GM19438 (cell line): ENCODE measurements at regions not wholly inside any gene's neighbourhood (a gene's known extent, or its start where the extent isn't known, plus 50 kb on each side); places are given as distances from the start of the nearest gene placed in this dataset.
"Not testable (repeated sequence)": the region's sequence is repeated elsewhere in the genome, so short reads cannot be mapped to it uniquely, and the experiment has no call there.

Source experiments
- ATAC-seq: cut with Tn5 transposase; IDR thresholded peaks from one replicate; pipeline ENCODE4 v1.9.1; 2021; ENCODE audit warnings: low read depth; ENCODE audit not compliant: unreplicated experiment

DNA sequence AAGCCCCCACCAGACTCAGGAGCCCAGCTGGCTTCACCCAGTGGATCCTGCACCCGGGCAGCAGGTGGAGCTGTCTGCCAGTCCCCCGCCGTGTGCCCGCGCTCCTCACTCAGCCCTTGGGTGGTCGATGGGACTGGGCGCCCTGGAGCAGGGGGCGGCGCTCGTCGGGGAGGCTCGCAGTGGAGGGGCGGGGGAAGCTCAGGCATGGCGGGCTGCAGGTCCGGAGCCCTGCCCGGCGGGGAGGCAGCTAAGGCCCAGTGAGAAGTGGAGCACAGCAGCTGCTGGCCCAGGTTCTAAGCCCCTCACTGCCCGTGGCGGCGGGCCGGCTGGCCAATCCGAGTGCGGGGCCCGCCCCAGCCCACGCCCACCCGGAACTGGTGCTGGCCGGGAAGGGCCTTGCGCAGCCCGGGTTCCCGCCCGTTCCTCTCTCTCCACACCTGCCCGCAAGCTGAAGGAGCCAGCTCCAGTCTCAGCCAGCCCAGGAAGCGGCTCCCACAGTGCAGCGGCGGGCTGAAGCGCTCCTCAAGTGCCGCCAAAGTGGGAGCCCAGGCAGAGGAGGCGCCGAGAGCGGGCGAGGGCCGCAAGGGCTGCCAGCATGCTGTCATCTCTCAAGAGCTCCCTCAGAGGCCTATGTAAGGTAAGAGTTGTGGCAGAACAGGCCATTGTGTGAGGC, 1307.8 kb upstream of the TMEFF2 start:
- no peak for ATAC-seq

DNA sequence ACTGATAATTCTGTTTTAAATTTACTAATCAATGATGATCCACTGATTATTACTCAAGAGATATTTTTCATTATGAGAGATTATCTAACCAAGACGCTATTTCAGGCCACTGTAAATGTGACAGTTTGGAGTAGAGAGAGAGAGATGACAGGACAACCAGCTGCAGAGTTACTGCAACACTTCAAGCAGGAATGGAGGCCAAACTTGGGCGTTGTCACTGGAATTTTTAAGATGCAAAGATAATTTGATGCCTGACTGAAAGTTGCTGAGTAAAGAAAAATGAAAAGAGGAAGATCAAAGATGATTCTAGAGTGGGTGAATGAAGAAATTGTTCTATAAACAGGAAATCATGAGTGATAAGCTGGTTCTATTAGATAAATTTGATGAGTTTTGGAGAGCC, 1302.1 kb upstream of the TMEFF2 start:
- ATAC-seq = no peak

DNA sequence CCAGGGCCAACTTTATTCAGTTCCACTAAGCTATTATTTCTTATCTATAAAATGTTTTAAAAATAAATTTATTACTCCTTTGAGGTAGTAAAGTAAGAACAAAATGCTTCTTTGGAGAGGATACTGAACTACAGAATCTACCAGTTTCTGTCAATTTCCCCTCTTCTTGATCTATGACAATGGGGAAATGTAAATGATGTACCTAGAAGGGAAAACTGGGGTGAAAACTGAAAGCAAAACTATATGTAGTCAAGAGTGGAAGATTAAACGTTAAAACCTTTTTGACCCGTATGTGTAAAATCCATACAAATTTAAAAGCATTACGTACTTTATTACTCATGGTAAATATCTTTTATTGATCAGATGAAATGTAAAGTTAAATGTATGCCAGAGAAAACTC, 1287.8 kb upstream of the TMEFF2 start:
- ATAC-seq = peak; percentile 72

DNA sequence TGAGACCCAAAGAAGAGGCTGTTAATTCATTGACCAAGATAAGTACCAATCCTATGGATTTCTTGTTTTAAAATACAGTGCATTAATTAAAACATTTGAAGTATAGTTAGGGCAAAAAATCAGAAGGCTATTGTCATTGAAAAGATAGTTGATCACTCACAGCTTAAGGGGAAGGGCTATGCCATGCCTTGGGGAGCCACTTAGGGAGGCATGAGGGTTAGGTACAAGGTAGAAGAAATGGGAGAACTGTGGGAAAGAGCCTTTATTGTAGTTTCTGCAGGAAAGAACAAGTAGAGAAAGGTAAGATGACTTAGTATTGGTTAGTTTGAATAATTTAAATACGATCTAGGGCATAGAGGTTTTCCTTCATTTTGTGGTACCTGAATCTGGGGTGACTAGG, 1285.5 kb upstream of the TMEFF2 start:
- no peak for ATAC-seq

DNA sequence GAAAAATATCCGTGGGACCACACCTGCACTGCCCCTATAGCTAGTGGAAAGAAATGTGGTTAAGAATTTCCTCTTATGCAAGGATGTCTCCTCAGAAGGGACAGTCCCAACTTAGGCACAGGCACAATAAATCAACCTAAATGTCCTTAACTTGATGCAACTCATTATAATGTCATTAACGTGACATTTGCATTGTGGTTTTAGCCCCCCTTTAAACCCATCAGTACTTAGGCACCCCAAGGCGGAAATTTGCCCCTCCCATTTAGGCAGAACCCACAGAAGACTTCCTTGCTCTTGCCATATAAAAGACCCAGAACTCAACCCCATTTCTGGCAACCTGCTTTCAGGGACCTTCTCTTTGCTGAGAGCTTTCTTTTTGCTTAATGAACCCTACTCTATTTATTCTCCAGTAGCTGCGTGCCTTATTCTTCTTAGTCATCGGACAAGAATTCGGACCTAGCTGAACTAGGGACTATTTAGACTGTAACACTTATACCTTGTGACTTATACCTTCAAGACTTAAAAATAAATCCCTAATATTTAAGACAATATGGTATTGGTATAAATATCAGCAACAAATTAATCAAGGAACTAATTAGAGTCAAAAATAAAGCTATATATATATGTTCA, 1281.6 kb upstream of the TMEFF2 start:
- no peak for ATAC-seq

DNA sequence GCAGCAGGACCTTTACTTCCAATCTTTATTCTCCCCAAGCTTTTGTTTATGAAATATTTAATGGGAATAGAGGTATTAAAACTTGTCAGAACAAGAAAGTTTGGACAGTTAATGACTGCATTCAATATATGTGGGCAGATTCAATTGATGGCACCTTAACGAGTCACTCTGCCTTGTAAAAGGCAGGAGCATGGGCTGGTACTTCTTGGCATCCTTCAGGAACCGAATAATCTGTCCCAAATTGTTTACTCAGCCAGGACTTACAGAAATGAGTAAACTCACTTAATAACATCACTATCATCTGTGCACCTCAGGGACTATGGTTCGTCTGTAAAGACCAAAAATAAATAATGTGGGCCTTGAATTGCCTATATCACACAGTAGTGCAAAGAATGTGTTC, 1280.3 kb upstream of the TMEFF2 start:
- no peak for ATAC-seq

DNA sequence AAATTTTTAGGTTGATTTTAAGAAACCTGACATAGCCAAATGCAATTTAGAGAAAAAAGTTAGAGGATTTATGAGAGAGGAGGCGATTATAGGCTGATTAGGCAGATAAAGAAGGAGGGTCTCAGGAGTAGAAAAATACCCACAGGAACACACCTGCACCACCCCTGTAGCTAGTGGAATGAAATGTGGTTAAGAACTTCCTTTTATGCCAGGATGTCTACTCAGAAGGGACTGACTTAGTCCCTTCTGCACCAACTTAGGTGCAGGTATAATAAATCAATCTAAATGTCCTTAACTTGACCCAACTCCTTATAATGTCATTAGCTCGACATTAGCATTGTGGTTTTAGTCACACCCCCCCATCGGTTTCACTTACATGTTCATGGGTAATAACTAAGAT, 1274.5 kb upstream of the TMEFF2 start:
- ATAC-seq = no peak

DNA sequence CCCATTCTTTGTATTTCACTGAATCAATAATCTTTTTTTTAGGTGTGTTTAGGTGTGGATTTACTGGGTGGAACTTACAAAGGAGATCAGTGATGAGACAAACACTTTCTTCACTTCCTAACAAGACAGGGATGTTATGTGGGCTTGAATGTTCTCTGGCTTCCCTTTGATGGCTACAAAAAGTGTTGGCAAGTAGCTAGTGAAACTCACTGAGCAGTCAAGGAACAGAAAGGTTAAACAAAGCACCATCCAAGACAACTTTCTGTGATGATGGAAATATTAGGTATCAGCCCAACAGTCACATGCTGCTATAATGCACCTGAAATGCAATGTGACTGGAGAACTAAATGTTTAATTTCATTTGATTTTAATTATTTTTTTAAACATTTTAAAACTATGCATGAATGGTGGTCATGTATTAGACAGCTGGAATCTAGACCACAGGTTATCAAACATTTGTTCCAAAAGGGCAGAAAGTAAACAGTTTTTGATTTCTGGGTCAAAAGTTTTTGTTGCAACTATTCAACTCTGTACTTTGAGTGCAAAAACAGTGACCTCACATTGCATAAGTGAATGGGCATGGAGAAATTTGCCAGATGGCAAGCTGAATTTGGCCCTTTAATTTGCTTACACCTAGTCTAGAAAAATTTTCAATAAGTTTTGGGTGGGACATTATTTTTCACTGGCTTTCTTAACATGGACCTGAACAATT, 1272.7 kb upstream of the TMEFF2 start:
- no peak for ATAC-seq

DNA sequence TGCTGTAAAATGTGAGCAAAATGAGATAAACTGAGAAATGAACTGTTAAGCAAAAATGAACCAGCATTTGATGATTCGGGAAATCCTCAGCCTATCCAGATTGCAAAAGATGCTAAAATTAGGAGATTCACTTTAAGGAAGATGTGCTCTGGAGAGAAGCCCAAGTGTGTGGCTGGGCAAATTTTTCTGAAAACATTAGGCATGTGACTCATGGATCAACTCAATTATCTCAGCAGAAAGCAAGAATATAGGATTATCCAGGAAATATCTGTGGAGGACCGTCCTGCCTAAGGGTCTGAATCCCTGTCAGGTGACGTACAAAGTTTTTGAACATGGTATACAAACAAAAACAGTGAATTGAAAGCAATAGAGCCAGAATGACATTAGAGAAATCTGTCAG, 1268.3 kb upstream of the TMEFF2 start:
- no peak for ATAC-seq

DNA sequence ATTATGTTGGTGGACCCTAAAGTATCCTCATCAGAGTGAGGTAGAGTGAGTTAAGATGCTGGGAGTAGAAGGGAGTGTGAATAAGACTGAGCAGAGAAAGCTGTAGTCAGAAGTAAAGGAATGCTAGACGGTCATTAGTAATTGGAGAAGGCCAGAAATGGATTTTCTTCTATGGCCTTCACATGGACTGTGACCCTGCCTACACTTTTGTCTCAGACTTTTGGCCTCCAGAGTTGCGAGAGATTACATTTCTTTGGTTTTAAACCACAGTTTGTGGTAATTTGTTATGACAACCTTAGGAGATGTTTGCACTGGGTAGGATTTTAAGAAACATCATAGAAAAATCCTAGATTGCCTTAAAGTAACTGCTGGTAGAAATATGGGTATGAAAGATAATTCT, 1267.7 kb upstream of the TMEFF2 start:
- no peak for ATAC-seq

DNA sequence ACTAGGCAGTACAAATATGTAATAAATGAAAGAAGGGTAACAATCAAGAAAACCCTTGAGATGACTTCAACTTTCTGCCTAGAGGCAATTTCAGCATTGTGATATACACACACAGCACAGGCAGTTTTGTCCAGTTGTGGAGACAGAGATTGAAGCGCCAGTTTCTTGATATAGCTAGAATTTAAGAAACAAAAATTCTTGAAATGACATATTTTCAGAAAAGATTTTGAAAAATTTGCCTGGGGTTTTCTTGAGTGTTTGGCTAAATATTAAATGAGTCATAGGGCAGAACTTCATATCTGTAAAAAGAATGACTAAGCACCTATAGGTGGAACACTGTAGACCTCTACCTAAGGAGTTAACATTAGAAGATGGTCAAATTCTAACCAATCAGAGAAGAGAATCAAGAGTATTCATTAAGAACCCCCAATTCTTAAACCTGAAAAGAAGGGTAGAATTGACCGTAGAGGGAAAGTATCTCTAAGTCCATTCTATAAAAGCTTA, 1266.8 kb upstream of the TMEFF2 start:
- ATAC-seq = no peak

DNA sequence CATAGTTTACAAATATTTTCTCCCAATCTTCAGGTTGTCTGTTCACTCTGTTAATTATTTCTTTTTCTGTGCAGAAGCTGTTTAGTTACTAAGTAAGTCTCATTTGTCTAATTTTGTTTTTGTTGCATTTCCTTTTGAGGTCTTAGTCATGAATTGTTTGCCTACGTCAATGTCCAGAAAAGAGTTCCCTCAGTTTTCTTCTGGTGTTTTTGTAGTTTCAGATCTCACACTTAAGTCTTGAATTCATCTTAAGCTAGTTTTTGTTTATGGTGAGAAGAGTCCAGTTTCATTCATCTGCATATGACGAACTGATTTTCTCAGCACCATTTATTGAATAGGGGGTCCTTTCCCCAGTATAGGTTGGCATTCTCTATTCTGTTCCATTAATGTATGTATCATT, 1252.2 kb upstream of the TMEFF2 start:
- ATAC-seq = no peak

DNA sequence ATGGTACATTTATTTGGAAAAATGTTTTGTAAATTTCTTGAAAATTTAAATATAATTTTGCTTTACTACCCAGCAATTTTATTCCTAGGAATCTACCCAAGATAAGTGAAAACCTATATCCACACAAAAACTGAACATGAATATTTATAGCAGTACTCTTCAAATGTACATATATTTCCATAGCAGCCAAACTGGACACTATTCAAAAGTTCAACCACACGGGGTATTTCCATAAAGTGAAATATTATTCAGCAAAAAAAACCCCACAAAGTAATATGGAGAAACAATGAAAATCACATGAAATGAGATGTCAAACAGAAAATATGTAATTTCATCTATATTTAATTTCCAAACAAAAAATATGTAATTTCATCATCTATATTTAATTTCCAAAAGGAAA, 1247.6 kb upstream of the TMEFF2 start:
- no peak for ATAC-seq

DNA sequence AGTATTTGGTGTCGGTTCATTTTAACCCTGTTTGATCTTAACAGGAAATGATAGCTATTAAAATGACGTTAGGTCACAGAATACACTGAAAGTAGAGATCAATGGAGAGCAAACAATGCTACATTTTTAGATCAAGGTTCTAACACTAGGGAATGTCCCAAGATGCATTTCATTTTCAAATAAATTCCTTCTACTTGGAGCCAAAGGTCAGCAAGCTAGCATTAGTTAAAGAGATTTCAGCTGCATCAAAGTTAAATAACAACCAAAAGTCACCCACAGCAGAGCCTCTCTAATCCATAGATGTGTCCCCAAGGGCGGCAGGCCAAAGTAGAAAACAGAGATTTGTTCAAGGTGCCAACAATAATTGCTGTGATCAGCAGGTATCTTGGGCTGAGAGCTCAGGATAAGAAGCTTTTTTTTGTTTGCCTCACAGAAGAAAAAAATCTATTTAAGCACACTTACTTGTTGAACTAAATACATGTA, 1233.6 kb upstream of the TMEFF2 start:
- no peak for ATAC-seq

DNA sequence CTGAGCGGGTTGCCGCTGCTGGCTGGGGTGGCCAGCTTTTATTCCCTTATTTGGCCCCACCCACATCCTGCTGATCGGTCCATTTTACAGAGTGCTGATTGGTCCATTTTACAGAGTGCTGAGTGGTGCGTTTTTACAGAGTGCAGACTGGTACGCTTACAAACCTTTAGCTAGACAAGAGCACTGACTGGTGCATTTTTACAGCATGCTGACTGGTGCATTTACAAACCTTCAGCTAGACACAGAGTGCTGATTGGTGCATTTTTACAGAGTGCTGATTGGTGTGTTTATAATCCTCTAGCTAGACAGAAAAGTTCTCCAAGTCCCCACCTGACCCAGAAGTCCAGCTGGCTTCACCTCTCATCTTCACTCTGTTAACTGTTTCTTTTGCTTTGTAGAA, 1217.6 kb upstream of the TMEFF2 start:
- not testable (repeated sequence) for ATAC-seq

DNA sequence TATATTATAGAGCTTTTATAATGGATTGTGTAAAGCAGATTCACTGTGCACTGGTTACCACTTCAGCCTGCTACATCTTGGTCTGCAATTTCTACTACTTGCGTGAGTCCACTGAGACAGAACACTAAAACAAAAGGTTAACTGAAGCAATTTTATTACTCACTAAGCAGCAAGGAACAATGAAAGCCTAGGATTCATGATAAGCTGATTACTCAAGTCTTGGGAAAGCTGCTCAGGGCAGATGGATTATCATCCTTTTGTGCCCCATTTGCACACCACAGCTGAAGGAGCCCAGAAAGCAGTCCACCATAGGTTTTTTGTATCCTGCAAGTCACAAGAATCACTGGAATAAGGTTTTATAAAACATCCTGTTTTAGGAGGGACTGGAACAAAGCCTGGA, 1215.2 kb upstream of the TMEFF2 start:
- ATAC-seq = no peak

DNA sequence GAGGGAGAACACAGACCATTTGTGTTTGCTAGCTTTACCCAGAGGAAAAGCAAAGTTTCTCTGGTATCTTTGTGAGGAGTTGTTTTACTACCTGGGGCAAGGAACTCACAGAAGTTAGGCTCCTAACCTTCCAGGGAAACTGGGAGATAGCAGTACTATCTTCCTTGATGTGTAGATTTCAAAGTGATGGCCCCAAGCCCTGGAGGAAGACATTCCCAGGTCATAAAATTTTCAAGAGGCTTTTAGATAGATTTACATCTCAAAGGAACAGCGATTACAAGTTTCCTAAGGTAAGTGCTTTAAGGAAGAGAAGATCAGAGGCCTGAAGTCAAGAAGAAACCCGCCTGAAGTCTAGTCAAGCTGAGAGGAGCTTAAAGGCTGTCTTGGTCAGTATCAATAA, 1187.8 kb upstream of the TMEFF2 start:
- no peak for ATAC-seq

DNA sequence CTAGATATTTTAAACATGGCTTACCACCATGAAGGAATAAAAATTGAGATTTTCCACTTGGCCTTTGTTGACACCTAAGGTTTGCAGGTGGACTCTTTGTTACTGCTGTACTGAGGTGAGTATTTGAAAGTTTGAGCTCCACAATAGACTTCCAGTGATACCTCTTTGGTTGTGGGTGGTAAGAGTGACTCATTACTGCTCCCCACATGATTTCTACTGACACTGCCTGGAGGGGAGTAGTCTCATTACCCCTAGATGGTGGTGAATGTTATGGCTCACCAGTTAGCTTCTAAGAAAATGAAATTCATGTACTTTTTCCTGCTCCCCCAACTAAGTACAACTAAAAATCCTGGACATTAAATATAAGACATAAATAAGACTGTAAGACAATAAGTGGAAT, 1183.1 kb upstream of the TMEFF2 start:
- no peak for ATAC-seq

DNA sequence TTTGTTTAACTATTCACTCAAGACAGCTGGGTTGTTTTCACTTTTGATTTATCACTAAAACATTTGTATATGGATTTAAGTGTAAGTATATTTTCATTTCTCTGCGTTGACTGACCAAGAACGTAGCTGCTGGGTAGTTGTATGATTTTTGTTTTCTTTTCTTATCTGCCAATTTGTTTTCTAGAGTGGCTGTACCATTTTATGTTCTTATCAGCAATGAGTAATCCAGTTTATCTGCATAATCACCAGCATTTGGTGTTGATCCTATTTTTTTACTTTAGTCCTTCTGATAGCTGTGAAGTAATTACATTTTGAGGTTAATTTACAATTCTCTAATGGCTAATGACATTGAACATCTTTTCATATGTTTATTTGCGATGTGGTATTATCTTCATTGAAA, 1178.4 kb upstream of the TMEFF2 start:
- no peak for ATAC-seq

DNA sequence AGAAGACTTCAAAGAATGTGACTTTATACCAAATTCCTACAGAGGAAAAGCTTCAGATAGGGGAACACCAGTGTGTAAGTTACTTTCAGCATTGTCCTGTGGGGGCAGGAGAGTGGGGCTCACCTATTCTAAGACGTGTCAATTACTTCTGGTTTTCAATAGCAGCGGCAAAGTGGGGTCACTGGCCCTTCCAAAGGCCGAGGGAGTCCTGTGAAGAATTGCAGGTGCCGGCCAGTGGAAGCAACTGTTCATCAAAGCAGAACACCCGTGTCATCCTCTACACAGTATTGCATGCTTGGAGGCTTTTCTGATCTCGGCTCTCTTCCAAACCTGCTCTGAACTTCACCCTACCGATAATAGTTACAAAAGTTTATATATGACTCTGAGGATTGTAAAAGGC, 1176.5 kb upstream of the TMEFF2 start:
- ATAC-seq = no peak

DNA sequence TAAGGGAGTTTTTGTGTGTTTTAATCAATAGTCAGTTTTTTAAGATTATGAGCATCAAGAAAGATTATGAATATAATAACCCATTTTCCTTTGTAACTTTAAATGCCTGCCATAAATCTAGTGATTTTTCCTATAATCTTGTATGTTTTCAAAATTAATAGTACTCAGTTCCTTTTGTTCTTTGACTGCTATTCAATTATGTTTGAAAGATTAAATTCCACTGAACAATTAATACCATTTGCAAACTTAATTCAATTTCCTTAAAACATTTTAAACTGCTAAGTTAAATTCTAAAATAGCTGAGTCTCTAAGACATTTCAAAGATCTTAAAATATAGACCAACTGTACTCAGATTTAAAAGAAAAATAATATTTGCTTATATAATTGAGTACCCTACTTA, 1173.9 kb upstream of the TMEFF2 start:
- ATAC-seq = no peak

DNA sequence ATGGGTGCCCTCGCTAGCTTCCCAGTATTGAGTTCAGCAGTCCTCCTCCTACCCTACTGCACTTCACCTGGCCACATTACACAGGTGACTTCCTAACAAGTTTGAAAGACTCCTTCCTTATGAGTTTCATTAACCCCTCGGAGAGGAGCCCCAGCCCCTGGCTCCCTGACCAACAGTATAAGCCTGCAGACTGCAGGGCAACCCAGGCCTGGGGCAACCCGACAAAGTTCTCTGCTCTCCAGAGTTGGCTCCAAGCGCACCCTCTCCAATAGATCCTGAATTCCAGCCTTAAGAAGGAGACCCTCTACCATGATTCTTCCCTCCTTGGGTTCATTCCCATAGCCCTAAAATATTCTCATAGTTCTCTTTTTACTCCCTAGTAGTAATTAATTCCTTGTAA, 1162.8 kb upstream of the TMEFF2 start:
- no peak for ATAC-seq
